HL-60 (cell line): ENCODE measurements at regions not wholly inside any gene's neighbourhood (a gene's known extent, or its start where the extent isn't known, plus 50 kb on each side); places are given as distances from the start of the nearest gene placed in this dataset.
A peak's percentile ranks its signal among the peaks of the same experiment; 100 is the strongest.

Source experiments
- DNase-seq, 2 experiments: peaks; one replicate each; pipeline ENCODE4 v3.0.0-alpha.2; 2010 to 2020; ENCODE audit warnings: low read depth in 1 of 2, low spot score in 1 of 2
- H3K27ac ChIP-seq: fragments of 250-450 bp; sonication (Bioruptor Pico); replicated peaks from 2 replicates; pipeline ENCODE4 v1.5.1; 2020; ENCODE audit warnings: mild to moderate bottlenecking, moderate library complexity
- H3K27me3 ChIP-seq: fragments of 250-450 bp; sonication (Bioruptor Pico); 2 replicates; pipeline ENCODE4 v1.5.1; 2021; ENCODE audit warnings: mild to moderate bottlenecking, moderate library complexity; ENCODE audit not compliant: insufficient read depth, poor library complexity, severe bottlenecking
- H3K4me3 ChIP-seq: replicated peaks from 2 replicates; pipeline ENCODE4 v1.5.1; 2011; ENCODE audit warnings: mild to moderate bottlenecking, control low read depth, low read length; ENCODE audit not compliant: insufficient read depth
- CTCF ChIP-seq: IDR thresholded peaks from one replicate; pipeline ENCODE4 v1.5.1; 2011; ENCODE audit warnings: low read length, control low read depth, inconsistent platforms; ENCODE audit not compliant: insufficient read depth
- GABPA ChIP-seq: IDR thresholded peaks from 2 replicates; pipeline ENCODE4 v1.6.1; 2012; ENCODE audit warnings: low read depth
- POLR2AphosphoS5 ChIP-seq: IDR thresholded peaks from 2 replicates; pipeline ENCODE4 v1.6.1; 2012; ENCODE audit warnings: low read depth
- REST ChIP-seq: IDR thresholded peaks from 2 replicates; pipeline ENCODE4 v1.6.1; 2012; ENCODE audit warnings: low read depth; ENCODE audit not compliant: insufficient replicate concordance
- SPI1 ChIP-seq: IDR thresholded peaks from 2 replicates; pipeline ENCODE4 v1.6.1; 2012; ENCODE audit warnings: low read depth, mild to moderate bottlenecking, borderline replicate concordance

- TF ChIP-seq SPI1 (peak; percentile 84), REST (no peak), POLR2AphosphoS5 (no peak), GABPA (no peak), CTCF (peak; percentile 65)
- peak; percentile 41 to 75 for DNase-seq
- Histone ChIP-seq H3K27ac (no peak overlapping the region), H3K4me3 (no peak overlapping the region), H3K27me3 (peaks cover 4% of the 10 kb centered on the region)
Measured at GRCh38 chr4:82268050-82268825, 105.6 kb downstream of the HNRNPD start.

GRCh38 chr4:82267506-82267905, 106.3 kb downstream of the HNRNPD start:
- H3K4me3 ChIP-seq, result no peak overlapping the region
- H3K27me3 ChIP-seq, result no peaks in the 10 kb centered on the region
- no peak for DNase-seq
- TF ChIP-seq CTCF (no peak), REST (no peak), SPI1 (no peak), POLR2AphosphoS5 (no peak), GABPA (no peak)
- H3K27ac ChIP-seq, result no peak overlapping the region

GRCh38 chr4:82266345-82266744, 107.4 kb downstream of the HNRNPD start:
- TF ChIP-seq SPI1 (no peak), CTCF (no peak), POLR2AphosphoS5 (no peak), GABPA (no peak), REST (no peak)
- Histone ChIP-seq H3K4me3 (no peak overlapping the region), H3K27me3 (no peaks in the 10 kb centered on the region), H3K27ac (no peak overlapping the region)
- no peak for DNase-seq
